Muscle of arm (tissue), 1 donor: ENCODE measurements at regions not wholly inside any gene's neighbourhood (a gene's known extent, or its start where the extent isn't known, plus 50 kb on each side); places are given as distances from the start of the nearest gene placed in this dataset.

Experiments
- DNase-seq: peaks from one replicate; pipeline ENCODE4 v3.0.0-alpha.2; 2013

GRCh38 chr10:20948686-20949327 lies 51.7 kb upstream of the NEBL start:
- peak; percentile 26 for DNase-seq
